ENCODE measurements at regions not wholly inside any gene's neighbourhood (a gene's known extent, or its start where the extent isn't known, plus 50 kb on each side); places are given as distances from the start of the nearest gene placed in this dataset.

GRCh38 chr12:91935296-91935695 lies 210.3 kb downstream of the BTG1 start:
- DNase-seq (ENCODE audit: low read depth in 4 of 4, low spot score in 2 of 4) = peak in 1 of 4 donors; percentile 13

- DNase-seq (ENCODE audit: low read depth in 4 of 4, low spot score in 2 of 4) = no peak
Observed at GRCh38 chr12:91931111-91931510, 214.5 kb downstream of the BTG1 start.

DNA sequence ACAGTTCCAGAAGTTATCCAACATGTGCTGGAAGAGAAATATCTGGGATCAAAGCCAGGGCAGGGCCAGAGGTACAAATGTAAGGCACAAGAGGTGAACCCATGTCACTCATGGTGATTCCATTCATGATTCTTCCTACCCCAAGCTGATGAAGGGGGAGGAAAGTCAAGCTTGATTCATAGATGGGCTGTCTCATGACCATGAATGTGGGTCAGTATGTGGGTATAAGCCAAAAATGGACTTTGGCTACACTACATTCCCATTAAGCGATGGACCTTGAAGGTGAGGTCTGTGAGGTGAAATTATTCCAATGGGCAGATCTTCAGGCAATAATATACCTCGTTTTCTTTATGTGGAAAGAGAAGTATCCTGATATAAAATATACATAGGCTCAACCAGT lies 217.1 kb downstream of the BTG1 start:
- DNase-seq (ENCODE audit: low read depth in 4 of 4, low spot score in 2 of 4) = no peak

GRCh38 chr12:91926848-91927247 lies 218.8 kb downstream of the BTG1 start:
- no peak for DNase-seq (ENCODE audit: low read depth in 4 of 4, low spot score in 2 of 4)

- DNase-seq (ENCODE audit: low read depth in 4 of 4, low spot score in 2 of 4) = no peak
Observed at GRCh38 chr12:91924827-91925226, 220.8 kb downstream of the BTG1 start.

GRCh38 chr12:91923864-91924263 lies 221.8 kb downstream of the BTG1 start:
- DNase-seq (ENCODE audit: low read depth in 4 of 4, low spot score in 2 of 4) = no peak

DNA sequence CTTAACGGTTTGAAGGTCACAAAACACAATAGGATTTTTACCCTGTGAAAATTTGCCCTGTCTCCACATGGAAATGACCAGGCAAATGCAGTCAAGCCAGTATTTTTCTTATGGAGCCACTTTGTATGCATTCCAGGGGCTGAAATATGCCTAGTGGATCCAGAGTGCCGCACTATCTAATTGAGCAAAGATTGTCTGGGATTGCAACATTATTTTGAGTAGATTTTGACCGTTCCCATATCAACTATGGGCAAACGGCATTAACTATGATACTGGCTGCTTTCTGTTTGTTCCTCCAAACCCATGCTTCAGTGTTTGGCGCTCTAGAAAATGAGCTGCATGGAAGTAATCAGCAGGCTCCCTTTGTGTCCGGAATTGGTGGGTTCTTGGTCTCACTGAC lies 223.0 kb downstream of the BTG1 start:
- no peak for DNase-seq (ENCODE audit: low read depth in 4 of 4, low spot score in 2 of 4)

DNA sequence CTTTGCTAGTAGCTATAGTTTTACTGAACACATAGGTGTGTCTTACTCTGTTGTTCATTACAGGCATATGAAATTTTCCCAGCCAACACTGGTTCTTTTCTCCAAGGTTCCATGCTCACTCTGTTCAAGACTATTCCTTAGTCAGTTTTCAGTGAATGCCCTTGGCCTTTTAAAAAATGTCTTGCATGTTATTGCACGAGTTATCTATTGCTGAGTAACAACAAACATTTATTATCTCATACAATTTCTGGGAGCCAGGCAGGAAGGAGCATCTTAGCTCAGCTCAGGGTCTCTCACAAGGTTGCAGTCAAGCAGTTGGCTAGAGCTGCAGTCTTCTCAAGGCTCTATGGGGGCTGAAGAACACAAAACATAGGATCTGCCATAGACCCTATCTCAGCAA lies 223.5 kb downstream of the BTG1 start:
- DNase-seq (ENCODE audit: low read depth in 4 of 4, low spot score in 2 of 4) = no peak

DNA sequence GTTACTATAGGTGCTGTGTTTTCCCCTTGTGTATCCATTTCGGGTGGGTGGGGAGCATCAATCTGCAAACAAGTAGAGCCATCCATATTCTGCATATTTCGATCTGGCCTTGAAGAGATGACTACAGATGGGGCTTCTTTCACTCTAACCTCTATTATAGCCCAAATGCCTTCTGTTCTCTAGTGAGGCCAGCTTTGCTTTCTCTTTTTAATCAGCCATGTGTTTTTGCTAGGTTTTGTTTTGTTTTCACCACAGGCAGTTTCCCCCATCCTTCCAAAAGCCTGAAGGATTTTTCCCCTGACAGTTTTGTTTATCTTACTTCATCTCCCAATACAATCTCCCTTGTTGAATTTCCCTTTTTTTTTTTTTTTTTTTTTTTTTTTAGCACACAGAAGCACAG lies 224.1 kb downstream of the BTG1 start:
- no peak for DNase-seq (ENCODE audit: low read depth in 4 of 4, low spot score in 2 of 4)

DNA sequence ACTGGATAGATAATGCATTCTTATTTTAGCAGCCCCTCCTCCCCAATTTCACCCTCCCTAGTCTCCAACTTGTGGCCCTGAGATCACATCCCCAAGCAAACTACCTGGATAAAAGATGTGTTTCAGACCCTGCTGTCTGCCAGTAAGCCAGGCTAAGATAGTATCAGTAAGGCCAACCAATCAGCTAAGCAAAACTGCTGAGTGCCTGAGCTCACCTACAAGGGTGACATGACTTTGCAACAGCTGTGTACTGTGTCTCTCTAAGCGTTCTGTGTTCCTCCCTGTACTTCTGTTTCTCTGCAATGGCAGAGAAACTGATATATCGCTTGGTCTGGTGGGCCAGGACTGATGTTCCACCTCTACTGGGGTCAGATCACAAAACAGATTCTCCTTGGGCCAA lies 224.9 kb downstream of the BTG1 start:
- DNase-seq (ENCODE audit: low read depth in 4 of 4, low spot score in 2 of 4) = no peak

DNA sequence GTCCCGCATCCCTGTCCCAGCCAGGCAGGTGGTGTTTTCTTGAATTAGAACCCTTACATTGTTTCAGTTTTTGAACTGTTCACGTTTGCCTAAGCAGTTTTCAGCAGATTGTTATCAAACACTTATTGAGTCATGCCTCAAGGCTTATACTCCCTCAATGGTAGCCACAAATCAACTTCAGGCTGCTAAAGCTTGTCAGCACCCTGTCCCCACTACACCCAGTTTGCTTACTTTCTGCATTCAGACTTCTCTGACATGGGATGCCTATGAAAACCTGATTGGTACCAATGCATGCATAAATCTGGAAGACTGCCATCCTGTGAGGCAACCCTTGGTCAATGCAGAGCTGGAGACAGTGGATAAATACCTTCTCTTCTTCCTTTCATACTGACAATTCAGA lies 225.4 kb downstream of the BTG1 start:
- DNase-seq (ENCODE audit: low read depth in 4 of 4, low spot score in 2 of 4) = no peak

DNA sequence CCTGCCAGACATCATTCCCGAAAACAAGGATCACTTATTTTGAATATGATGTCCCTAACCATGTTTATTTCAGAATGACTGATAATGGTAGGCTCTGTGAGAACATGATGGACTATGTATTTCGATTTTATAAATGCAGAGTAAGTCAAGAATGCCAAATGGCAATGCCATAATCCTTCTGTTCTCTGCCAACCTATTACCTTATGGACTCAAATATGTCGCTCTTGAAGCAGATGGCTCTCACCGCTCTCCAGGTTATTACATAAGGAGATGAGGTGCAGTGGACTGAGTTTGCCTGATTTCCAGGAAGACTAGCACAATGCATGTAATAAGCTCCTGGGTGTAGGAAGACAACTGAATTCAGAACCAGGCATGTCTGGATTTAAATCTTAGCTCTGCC lies 227.2 kb downstream of the BTG1 start:
- no peak for DNase-seq (ENCODE audit: low read depth in 4 of 4, low spot score in 2 of 4)

- no peak for DNase-seq (ENCODE audit: low read depth in 4 of 4, low spot score in 2 of 4)
Observed at GRCh38 chr12:91914701-91915100, 230.9 kb downstream of the BTG1 start.

- no peak for DNase-seq (ENCODE audit: low read depth in 4 of 4, low spot score in 2 of 4)
Observed at GRCh38 chr12:91913651-91914050, 232.0 kb downstream of the BTG1 start.

DNA sequence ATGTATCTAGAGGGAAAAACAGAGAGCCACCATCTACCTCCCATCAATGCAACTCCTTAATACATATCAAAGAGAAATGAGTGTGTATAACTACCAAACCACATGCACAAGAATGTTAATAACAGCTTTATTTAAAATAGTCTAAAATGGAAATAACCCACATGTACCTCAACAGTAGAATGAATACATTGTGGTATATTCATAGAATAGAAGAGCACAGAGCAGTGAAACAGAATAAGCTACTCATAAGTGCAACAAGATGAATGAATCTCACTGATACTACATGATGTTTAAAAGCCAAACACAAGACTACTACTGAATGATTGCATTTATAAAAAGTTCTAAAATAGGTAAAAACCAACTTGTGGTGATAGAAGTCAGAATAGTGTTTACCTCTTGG lies 232.5 kb downstream of the BTG1 start:
- no peak for DNase-seq (ENCODE audit: low read depth in 4 of 4, low spot score in 2 of 4)

GRCh38 chr12:91912178-91912577 lies 233.5 kb downstream of the BTG1 start:
- no peak for DNase-seq (ENCODE audit: low read depth in 4 of 4, low spot score in 2 of 4)

GRCh38 chr12:91910871-91911388 lies 234.7 kb downstream of the BTG1 start:
- DNase-seq (ENCODE audit: low read depth in 4 of 4, low spot score in 2 of 4) = no peak

- DNase-seq (ENCODE audit: low read depth in 4 of 4, low spot score in 2 of 4) = no peak
Observed at GRCh38 chr12:91902860-91903683, 242.6 kb downstream of the BTG1 start.

- no peak for DNase-seq (ENCODE audit: low read depth in 4 of 4, low spot score in 2 of 4)
Observed at GRCh38 chr12:91901381-91902074, 244.1 kb downstream of the BTG1 start.

- no peak for DNase-seq (ENCODE audit: low read depth in 4 of 4, low spot score in 2 of 4)
Observed at GRCh38 chr12:91900971-91901370, 244.7 kb downstream of the BTG1 start.

GRCh38 chr12:91899056-91899455 lies 246.6 kb downstream of the BTG1 start:
- no peak for DNase-seq (ENCODE audit: low read depth in 4 of 4, low spot score in 2 of 4)

GRCh38 chr12:91897025-91897515 lies 248.6 kb downstream of the BTG1 start:
- DNase-seq (ENCODE audit: low read depth in 4 of 4, low spot score in 2 of 4) = no peak
